ENCODE measurements at regions not wholly inside any gene's neighbourhood (a gene's known extent, or its start where the extent isn't known, plus 50 kb on each side); places are given as distances from the start of the nearest gene placed in this dataset.

GRCh38 chr7:19552576-19552975 lies 156.3 kb downstream of the POLR1F start:
- TF ChIP-seq RELA (CRISPR knock-in tag; IDR thresholded peaks at IDR 0.05; ENCODE audit: borderline replicate concordance) (no peak), USF1 (CRISPR knock-in tag; IDR thresholded peaks at IDR 0.05) (no peak), ZNF423 (CRISPR knock-in tag; IDR thresholded peaks at IDR 0.05) (no peak), CTCF (IDR thresholded peaks at IDR 0.05) (no peak), HMGXB4 (CRISPR knock-in tag; IDR thresholded peaks at IDR 0.05) (no peak), MYBL2 (CRISPR knock-in tag; IDR thresholded peaks at IDR 0.05) (no peak), ZMAT4 (CRISPR knock-in tag; IDR thresholded peaks at IDR 0.05) (no peak), FOXP4 (CRISPR knock-in tag; IDR thresholded peaks at IDR 0.05) (no peak)
